Cerebellar nuclear complex (tissue), 1 donor: ENCODE measurements at regions not wholly inside any gene's neighbourhood (a gene's known extent, or its start where the extent isn't known, plus 50 kb on each side); places are given as distances from the start of the nearest gene placed in this dataset.
"Not testable (repeated sequence)": the region's sequence is repeated elsewhere in the genome, so short reads cannot be mapped to it uniquely, and the experiment has no call there.

ENCODE experiments used
- DNase-seq, 2 experiments: peaks; one replicate each; lab custom pipeline; 2025; lab: John Stamatoyannopoulos, UW

- DNase-seq: no peak
Observed at GRCh38 chr5:148880197-148880596, 53.8 kb downstream of the ADRB2 start.

GRCh38 chr5:148880696-148881095 lies 54.3 kb downstream of the ADRB2 start:
- DNase-seq: no peak

GRCh38 chr5:148882332-148882731 lies 55.9 kb downstream of the ADRB2 start:
- DNase-seq: no peak

GRCh38 chr5:148884339-148885020 lies 58.1 kb downstream of the ADRB2 start:
- no peak for DNase-seq

GRCh38 chr5:148887123-148887881 lies 60.9 kb downstream of the ADRB2 start:
- DNase-seq: no peak

- DNase-seq: not testable (repeated sequence)
Observed at GRCh38 chr5:148889936-148890335, 63.5 kb downstream of the ADRB2 start.

- not testable (repeated sequence) for DNase-seq
Observed at GRCh38 chr5:148895441-148895840, 69.0 kb downstream of the ADRB2 start.

- no peak for DNase-seq
Observed at GRCh38 chr5:148897842-148898241, 71.4 kb downstream of the ADRB2 start.

GRCh38 chr5:148898413-148899075 lies 72.1 kb downstream of the ADRB2 start:
- DNase-seq: no peak

- DNase-seq: no peak
Observed at GRCh38 chr5:148899993-148900392, 73.6 kb downstream of the ADRB2 start.

GRCh38 chr5:148902478-148902877 lies 76.1 kb downstream of the ADRB2 start:
- no peak for DNase-seq

- DNase-seq: no peak
Observed at GRCh38 chr5:148903587-148903986, 77.2 kb downstream of the ADRB2 start.

- peak in 1 of 2 experiments; percentile 18 for DNase-seq
Observed at GRCh38 chr5:148904440-148904839, 78.0 kb downstream of the ADRB2 start.

- no peak for DNase-seq
Observed at GRCh38 chr5:148905541-148905940, 79.1 kb downstream of the ADRB2 start.

- DNase-seq: no peak
Observed at GRCh38 chr5:148906968-148907367, 80.6 kb downstream of the ADRB2 start.

GRCh38 chr5:148909040-148909439 lies 82.6 kb downstream of the ADRB2 start:
- DNase-seq: no peak

- DNase-seq: no peak
Observed at GRCh38 chr5:148909766-148910165, 83.4 kb downstream of the ADRB2 start.

GRCh38 chr5:148910216-148910615 lies 83.8 kb downstream of the ADRB2 start:
- DNase-seq: no peak

- DNase-seq: no peak
Observed at GRCh38 chr5:148910686-148911361, 84.4 kb downstream of the ADRB2 start.

- DNase-seq: no peak
Observed at GRCh38 chr5:148911386-148911785, 85.0 kb downstream of the ADRB2 start.

- no peak for DNase-seq
Observed at GRCh38 chr5:148912146-148912545, 85.7 kb downstream of the ADRB2 start.

- DNase-seq: peak; percentile 13 to 41
Observed at GRCh38 chr5:148912714-148913398, 86.4 kb downstream of the ADRB2 start.
